Ecto neural progenitor cell (in vitro differentiated cells): ENCODE measurements at regions not wholly inside any gene's neighbourhood (a gene's known extent, or its start where the extent isn't known, plus 50 kb on each side); places are given as distances from the start of the nearest gene placed in this dataset.

Experiments
- DNase-seq: peaks from one replicate; pipeline ENCODE4 v3.0.0-alpha.2; 2018; ENCODE audit warnings: low spot score

DNA sequence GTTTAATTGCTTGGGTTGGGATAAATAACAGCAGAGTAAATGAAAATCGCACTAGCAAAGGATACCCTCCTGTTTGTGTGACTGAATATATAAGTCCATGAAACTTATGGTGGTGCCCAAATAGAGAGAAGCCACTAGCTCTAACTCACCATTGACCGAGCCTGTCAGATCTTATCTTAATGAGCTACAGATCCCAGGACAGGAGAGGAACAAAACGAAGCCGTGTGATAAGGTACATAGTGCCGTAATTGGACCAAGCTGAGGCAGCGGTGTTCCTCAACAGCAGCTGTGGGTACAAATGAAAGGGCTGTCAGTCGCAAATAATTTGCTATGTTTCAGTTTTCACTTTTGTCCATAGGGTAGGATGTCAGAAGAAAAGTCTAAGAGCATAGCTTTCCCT lies 276.1 kb downstream of the PTBP2 start:
- no peak for DNase-seq

GRCh38 chr1:96998466-96998865 lies 276.9 kb downstream of the PTBP2 start:
- no peak for DNase-seq

- no peak for DNase-seq
Measured at GRCh38 chr1:96999191-96999590, 277.6 kb downstream of the PTBP2 start.

GRCh38 chr1:97004054-97004453 lies 282.5 kb downstream of the PTBP2 start:
- DNase-seq: no peak

DNA sequence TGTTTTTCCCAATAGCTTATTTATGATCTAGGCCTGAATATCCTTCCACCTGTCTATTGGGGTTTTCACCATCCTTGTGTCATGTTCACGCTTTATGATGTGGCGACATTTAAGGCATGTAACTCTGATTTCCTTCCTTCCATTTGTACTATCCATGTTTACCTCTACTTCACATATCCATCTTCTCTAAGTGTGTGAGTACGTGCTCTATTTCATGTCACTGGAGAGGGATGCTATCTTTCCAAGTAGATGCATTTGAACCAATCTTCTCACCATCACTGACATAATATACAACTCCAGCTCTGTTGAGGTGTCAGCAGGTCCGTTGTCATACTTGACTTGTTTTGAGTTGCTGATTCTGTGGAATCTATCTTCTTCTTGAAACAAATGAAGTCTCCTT lies 283.2 kb downstream of the PTBP2 start:
- no peak for DNase-seq

DNA sequence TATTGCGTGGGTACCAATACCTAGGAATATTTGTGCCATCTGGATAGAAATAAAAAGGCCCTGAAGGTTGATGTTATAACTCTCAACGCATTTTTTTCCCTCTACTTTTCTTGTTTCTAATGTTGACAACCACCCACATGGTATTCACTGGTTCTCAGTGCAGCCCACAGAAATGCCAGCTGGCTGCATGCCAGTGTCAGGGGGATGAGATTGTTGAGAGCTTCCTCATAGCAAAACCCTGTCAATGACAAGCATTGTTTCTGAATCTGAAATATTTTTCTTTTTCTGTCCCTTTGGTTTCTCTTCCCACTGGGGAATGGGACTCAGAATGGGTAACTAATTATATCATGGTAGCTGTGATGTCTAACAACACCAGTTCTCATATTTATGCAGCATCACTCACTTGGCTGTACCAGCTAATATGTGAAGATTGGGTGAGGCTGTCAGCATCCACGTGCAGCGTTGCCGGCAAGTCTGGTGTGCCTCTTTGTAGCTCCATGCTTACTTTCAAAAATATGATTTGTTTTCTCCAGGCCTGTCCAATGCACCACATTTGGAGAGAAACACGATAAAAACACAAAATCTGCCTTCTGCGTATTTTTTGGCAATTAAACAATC lies 284.6 kb downstream of the PTBP2 start:
- no peak for DNase-seq

- no peak for DNase-seq
Measured at GRCh38 chr1:97007840-97008604, 286.4 kb downstream of the PTBP2 start.

GRCh38 chr1:97010566-97011264 lies 289.1 kb downstream of the PTBP2 start:
- no peak for DNase-seq

DNA sequence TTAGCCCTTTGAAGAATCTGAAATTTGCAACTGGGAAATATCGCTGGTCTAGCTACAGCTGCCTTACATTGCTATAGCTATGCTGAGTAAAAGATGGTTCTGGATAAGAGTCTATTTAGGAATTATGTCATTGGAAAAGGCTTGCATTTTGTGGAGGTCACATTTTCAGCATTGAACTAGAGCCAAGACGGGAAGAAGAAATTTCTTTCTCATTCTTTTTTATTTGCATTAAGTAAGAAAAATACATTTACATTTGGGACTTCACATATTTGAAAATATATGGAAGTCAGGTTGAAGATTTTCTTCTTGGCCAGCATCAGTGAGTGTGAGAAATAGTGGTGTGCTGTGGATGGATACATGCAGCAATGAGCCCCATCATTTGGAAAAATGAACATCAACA lies 291.6 kb downstream of the PTBP2 start:
- no peak for DNase-seq

- no peak for DNase-seq
Measured at GRCh38 chr1:97013941-97014340, 292.4 kb downstream of the PTBP2 start.

GRCh38 chr1:97014426-97014825 lies 292.8 kb downstream of the PTBP2 start:
- DNase-seq: no peak

DNA sequence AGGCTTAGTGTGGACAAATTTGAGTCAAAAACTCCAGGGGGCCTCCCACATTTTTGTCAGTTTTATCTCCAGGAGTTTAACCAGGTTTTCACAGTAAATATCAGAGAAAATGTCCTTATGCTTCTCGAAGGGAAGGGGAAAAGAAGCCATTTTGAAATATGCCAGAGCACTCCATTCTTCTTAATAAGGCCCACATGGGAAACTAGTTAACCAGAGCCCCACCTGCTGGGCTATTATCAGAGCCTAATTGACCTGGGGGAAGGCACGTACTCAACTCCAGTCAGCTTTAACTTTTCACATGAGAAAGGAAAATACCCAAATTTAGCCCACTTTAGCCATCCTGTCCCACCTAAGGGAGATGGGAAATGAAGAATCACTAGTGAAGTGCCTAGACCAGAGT lies 296.3 kb downstream of the PTBP2 start:
- no peak for DNase-seq
